GM12874 (cell line): ENCODE measurements at regions not wholly inside any gene's neighbourhood (a gene's known extent, or its start where the extent isn't known, plus 50 kb on each side); places are given as distances from the start of the nearest gene placed in this dataset.

Source experiments
- CTCF ChIP-seq: IDR thresholded peaks from 2 replicates; pipeline ENCODE4 v1.5.1; 2011; ENCODE audit warnings: low read depth, mild to moderate bottlenecking, control low read depth, low read length, moderate library complexity; ENCODE audit not compliant: insufficient read depth

- TF ChIP-seq CTCF, result no peak
Measured at GRCh38 chr10:47143473-47143872, 156.5 kb upstream of the GDF10 start.

GRCh38 chr10:47144525-47144924, 155.5 kb upstream of the GDF10 start:
- no peak for TF ChIP-seq CTCF

DNA sequence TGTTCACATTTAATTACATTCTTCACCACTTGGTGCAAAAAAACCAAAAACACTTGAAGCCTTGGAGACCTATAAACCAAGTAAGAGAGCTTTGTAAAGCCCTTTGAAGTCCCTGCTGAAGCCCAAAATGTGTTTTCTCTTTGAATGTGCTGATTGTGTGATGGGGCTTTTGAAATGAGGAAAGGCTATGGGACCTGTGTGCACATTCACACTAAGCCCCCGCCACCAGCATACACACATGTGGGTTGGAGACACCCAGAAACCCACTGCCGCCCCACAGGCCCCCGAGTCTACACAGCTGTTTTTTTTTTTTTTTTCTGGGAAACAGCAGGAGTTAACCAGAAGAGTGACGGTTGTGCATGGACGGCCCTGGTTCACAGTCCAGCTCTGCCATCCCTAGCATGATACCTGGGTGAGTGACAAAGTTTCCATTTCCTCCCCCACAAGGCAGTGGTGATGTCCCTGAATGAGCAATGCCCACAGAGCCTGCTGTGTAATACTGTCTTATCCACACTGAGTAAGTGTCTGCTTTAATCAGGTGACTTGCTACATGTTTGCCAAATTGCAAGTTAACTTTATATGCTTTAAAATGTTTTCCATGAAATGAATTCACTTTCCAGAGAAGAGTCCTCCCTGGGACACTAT, 154.6 kb upstream of the GDF10 start:
- no peak for TF ChIP-seq CTCF

GRCh38 chr10:47146572-47146971, 153.4 kb upstream of the GDF10 start:
- TF ChIP-seq CTCF, result no peak

GRCh38 chr10:47147186-47147585, 152.8 kb upstream of the GDF10 start:
- TF ChIP-seq CTCF, result no peak

GRCh38 chr10:47150581-47150980, 149.4 kb upstream of the GDF10 start:
- no peak for TF ChIP-seq CTCF

GRCh38 chr10:47151920-47152319, 148.1 kb upstream of the GDF10 start:
- TF ChIP-seq CTCF, result no peak
